ENCODE measurements at regions not wholly inside any gene's neighbourhood (a gene's known extent, or its start where the extent isn't known, plus 50 kb on each side); places are given as distances from the start of the nearest gene placed in this dataset.

DNA sequence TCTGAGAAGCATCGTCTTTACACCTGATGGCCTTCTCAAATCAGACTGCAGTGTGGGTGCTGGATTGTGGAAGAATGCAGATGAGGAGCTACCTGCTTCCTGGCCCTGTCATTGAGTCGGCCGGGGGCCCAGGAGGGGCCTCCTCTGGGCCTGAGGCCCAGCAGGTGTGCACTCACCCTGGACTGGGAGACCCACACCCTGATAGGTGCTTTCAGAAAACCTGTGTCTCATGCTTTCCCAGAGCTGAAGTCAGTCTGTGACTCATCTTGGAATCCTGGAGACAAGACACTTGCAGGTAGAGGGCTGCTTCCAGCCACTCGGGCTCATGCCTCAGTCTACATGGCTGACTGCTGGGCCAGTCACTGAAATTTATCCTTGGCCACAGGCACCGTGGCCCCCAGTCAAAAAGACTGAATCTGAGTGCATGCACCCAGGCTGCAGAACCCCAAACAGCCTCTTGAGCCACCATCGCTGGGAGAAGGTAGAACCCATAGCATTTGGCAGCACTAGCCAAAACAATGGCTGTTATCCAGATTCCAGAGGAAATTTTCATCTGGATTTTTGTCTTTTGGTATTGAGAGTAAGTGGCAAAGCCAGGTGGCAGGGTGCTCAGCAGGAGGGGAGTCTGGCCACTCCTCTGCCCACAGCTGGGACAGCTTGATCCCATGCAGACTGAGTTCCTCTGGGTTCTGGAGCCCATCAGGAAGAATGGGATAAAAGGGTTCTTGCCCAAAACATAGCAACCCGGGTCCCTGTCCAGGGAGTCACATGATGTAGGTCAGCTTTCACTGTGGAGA, 182.0 kb upstream of the CST7 start:
- H3K36me3 Mint-ChIP-seq (ENCODE audit: low read depth): no peaks in the 10 kb centered on the region
- CTCF ChIA-PET: interaction anchor here (1.1 kb wide), 1 partner anchor 12 kb away, joined by 3 read pairs; no protein-coding TSS in a partner anchor
- DNase-seq (no peak), ATAC-seq (no peak)
- POLR2A ChIA-PET: interaction anchor here (0.6 kb wide), 1 partner anchor 20 kb away, joined by 3 read pairs; no protein-coding TSS in a partner anchor
- H3K27ac Mint-ChIP-seq: no peak overlapping the region
- peaks cover 8% of the 10 kb centered on the region for H3K27me3 Mint-ChIP-seq
- intact Hi-C loops (cut with micrococcal nuclease): no loop called here
- TF ChIP-seq CTCF (IDR thresholded peaks at IDR 0.05): no peak
- no peak overlapping the region for H3K4me3 Mint-ChIP-seq
- H3K9me3 Mint-ChIP-seq: no peaks in the 10 kb centered on the region
- no peaks in the 10 kb centered on the region for H3K4me1 Mint-ChIP-seq (ENCODE audit: low read depth)

GRCh38 chr20:24767623-24768100, 181.4 kb upstream of the CST7 start:
- H3K4me3 Mint-ChIP-seq: no peak overlapping the region
- DNase-seq (no peak), ATAC-seq (no peak)
- H3K27me3 Mint-ChIP-seq: peaks cover 13% of the 10 kb centered on the region
- no peaks in the 10 kb centered on the region for H3K4me1 Mint-ChIP-seq (ENCODE audit: low read depth)
- ChIA-PET POLR2A (no interaction called here), CTCF (interaction anchor here (1.1 kb wide), 1 partner anchor 12 kb away, joined by 3 read pairs; no protein-coding TSS in a partner anchor)
- no peaks in the 10 kb centered on the region for H3K9me3 Mint-ChIP-seq
- TF ChIP-seq CTCF (IDR thresholded peaks at IDR 0.05): no peak
- intact Hi-C loops (cut with micrococcal nuclease): no loop called here
- H3K27ac Mint-ChIP-seq: no peak overlapping the region
- H3K36me3 Mint-ChIP-seq (ENCODE audit: low read depth): no peaks in the 10 kb centered on the region

GRCh38 chr20:24768201-24768636, 180.8 kb upstream of the CST7 start:
- POLR2A ChIA-PET: no interaction called here
- no peak for DNase-seq
- Mint-ChIP-seq H3K36me3 (ENCODE audit: low read depth) (no peaks in the 10 kb centered on the region), H3K27ac (no peak overlapping the region), H3K27me3 (peaks cover 13% of the 10 kb centered on the region), H3K4me1 (ENCODE audit: low read depth) (no peaks in the 10 kb centered on the region), H3K4me3 (no peak overlapping the region), H3K9me3 (no peaks in the 10 kb centered on the region)
- no peak for TF ChIP-seq CTCF (IDR thresholded peaks at IDR 0.05)
- CTCF ChIA-PET: no interaction called here
- intact Hi-C loops (cut with micrococcal nuclease): no loop called here
- no peak for ATAC-seq

DNA sequence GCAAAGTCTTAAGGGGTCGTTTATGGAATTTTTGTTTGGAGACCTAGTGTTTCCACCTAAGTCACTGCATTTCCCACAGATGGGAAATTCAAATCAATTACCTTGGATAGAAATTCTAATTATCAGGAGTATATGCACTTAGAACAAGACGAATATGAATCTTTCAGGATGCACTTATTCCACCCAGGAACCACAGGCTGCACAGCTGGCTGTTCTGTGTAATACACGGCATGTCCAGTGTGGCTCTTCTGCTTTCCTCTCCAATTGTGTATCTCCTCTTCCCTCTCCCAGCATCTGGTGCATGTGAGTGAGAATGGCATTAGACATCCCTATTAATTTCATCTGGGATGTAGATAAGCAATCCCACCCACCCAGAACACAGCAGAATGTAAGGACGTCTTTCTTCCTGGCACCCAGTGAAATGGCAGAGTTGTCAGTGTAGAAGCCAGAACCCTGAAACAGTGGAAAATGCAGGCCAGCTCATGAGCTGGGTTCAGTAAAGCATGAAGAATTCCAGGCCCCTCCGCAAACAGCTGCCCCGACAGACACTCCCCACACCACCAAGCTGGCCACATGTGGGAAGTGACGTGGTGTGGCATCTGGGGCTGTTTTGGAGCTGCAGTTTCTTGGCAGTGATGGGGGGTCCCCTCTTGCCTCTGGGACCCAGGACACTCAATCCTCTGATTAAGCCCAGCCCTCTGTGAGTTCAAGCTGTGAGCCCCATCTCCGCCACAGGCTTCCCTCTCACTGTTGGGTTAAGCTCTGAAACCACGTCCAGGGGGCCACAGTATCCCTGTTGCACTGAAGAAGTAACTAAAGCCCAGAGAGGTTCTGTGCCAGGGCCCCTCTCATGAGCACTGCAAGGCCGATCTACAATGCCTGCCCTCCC, 180.1 kb upstream of the CST7 start:
- ChIA-PET CTCF (no interaction called here), POLR2A (interaction anchor here (1.0 kb wide), 1 partner anchor 37 kb away, joined by 3 read pairs; no protein-coding TSS in a partner anchor)
- intact Hi-C loops (cut with micrococcal nuclease): no loop called here
- Mint-ChIP-seq H3K27ac (no peak overlapping the region), H3K4me3 (no peak overlapping the region), H3K27me3 (peaks cover 9% of the 10 kb centered on the region), H3K36me3 (ENCODE audit: low read depth) (no peaks in the 10 kb centered on the region), H3K9me3 (no peaks in the 10 kb centered on the region), H3K4me1 (ENCODE audit: low read depth) (peaks cover 6% of the 10 kb centered on the region)
- DNase-seq (no peak), ATAC-seq (no peak)
- TF ChIP-seq CTCF (IDR thresholded peaks at IDR 0.05): no peak
